ENCODE measurements at regions not wholly inside any gene's neighbourhood (a gene's known extent, or its start where the extent isn't known, plus 50 kb on each side); places are given as distances from the start of the nearest gene placed in this dataset.

GRCh38 chr5:34574936-34575467 is 81.1 kb upstream of the RAI14 start:
- in situ Hi-C loops (cut with MboI; ENCODE audit: low sequenced_read_pairs), result no loop called here

GRCh38 chr5:34576891-34577666 is 79.0 kb upstream of the RAI14 start:
- in situ Hi-C loops (cut with MboI; ENCODE audit: low sequenced_read_pairs), result no loop called here

- in situ Hi-C loops (cut with MboI; ENCODE audit: low sequenced_read_pairs), result no loop called here
These were observed 77.2 kb upstream of the RAI14 start for GRCh38 chr5:34578962-34579361.

- in situ Hi-C loops (cut with MboI; ENCODE audit: low sequenced_read_pairs), result no loop called here
These were observed 75.1 kb upstream of the RAI14 start for GRCh38 chr5:34580983-34581382.

- in situ Hi-C loops (cut with MboI; ENCODE audit: low sequenced_read_pairs), result no loop called here
These were observed 73.8 kb upstream of the RAI14 start for GRCh38 chr5:34582371-34582770.

- in situ Hi-C loops (cut with MboI; ENCODE audit: low sequenced_read_pairs), result no loop called here
These were observed 73.0 kb upstream of the RAI14 start for GRCh38 chr5:34583167-34583566.

- in situ Hi-C loops (cut with MboI; ENCODE audit: low sequenced_read_pairs), result no loop called here
These were observed 72.0 kb upstream of the RAI14 start for GRCh38 chr5:34584165-34584564.

GRCh38 chr5:34585601-34586104 is 70.5 kb upstream of the RAI14 start:
- in situ Hi-C loops (cut with MboI; ENCODE audit: low sequenced_read_pairs), result no loop called here

- in situ Hi-C loops (cut with MboI; ENCODE audit: low sequenced_read_pairs), result no loop called here
These were observed 69.8 kb upstream of the RAI14 start for GRCh38 chr5:34586117-34586885.

- in situ Hi-C loops (cut with MboI; ENCODE audit: low sequenced_read_pairs), result no loop called here
These were observed 68.5 kb upstream of the RAI14 start for GRCh38 chr5:34587355-34588241.

GRCh38 chr5:34589832-34590231 is 66.3 kb upstream of the RAI14 start:
- in situ Hi-C loops (cut with MboI; ENCODE audit: low sequenced_read_pairs), result no loop called here

GRCh38 chr5:34591723-34592122 is 64.4 kb upstream of the RAI14 start:
- in situ Hi-C loops (cut with MboI; ENCODE audit: low sequenced_read_pairs), result no loop called here

- in situ Hi-C loops (cut with MboI; ENCODE audit: low sequenced_read_pairs), result no loop called here
These were observed 58.8 kb upstream of the RAI14 start for GRCh38 chr5:34597034-34598027.

GRCh38 chr5:34598177-34598794 is 57.8 kb upstream of the RAI14 start:
- in situ Hi-C loops (cut with MboI; ENCODE audit: low sequenced_read_pairs), result no loop called here

GRCh38 chr5:34599471-34600117 is 56.5 kb upstream of the RAI14 start:
- in situ Hi-C loops (cut with MboI; ENCODE audit: low sequenced_read_pairs), result no loop called here

- in situ Hi-C loops (cut with MboI; ENCODE audit: low sequenced_read_pairs), result no loop called here
These were observed 56.0 kb upstream of the RAI14 start for GRCh38 chr5:34600118-34600493.

- in situ Hi-C loops (cut with MboI; ENCODE audit: low sequenced_read_pairs), result no loop called here
These were observed 52.8 kb upstream of the RAI14 start for GRCh38 chr5:34603378-34603777.

- in situ Hi-C loops (cut with MboI; ENCODE audit: low sequenced_read_pairs), result no loop called here
These were observed 51.9 kb upstream of the RAI14 start for GRCh38 chr5:34604119-34604675.
